GM12865 (cell line): ENCODE measurements at regions not wholly inside any gene's neighbourhood (a gene's known extent, or its start where the extent isn't known, plus 50 kb on each side); places are given as distances from the start of the nearest gene placed in this dataset.

Experiments used
- DNase-seq: peaks from one replicate; pipeline ENCODE4 v3.0.0; 2010; ENCODE audit warnings: low read depth
- H3K4me3 ChIP-seq: 2 replicates; pipeline ENCODE4 v1.5.1; 2011; ENCODE audit warnings: mild to moderate bottlenecking, low read depth, low read length, control low read depth
- CTCF ChIP-seq: IDR thresholded peaks from 2 replicates; pipeline ENCODE4 v1.5.1; 2011; ENCODE audit warnings: low read length, control low read depth, low read depth, inconsistent platforms; ENCODE audit not compliant: insufficient read depth; ENCODE audit errors: missing control alignments

- no peak for DNase-seq
- TF ChIP-seq CTCF = no peak
- no peak overlapping the region for H3K4me3 ChIP-seq
Measured at GRCh38 chr7:84297616-84298015, 103.0 kb upstream of the SEMA3A start.

DNA sequence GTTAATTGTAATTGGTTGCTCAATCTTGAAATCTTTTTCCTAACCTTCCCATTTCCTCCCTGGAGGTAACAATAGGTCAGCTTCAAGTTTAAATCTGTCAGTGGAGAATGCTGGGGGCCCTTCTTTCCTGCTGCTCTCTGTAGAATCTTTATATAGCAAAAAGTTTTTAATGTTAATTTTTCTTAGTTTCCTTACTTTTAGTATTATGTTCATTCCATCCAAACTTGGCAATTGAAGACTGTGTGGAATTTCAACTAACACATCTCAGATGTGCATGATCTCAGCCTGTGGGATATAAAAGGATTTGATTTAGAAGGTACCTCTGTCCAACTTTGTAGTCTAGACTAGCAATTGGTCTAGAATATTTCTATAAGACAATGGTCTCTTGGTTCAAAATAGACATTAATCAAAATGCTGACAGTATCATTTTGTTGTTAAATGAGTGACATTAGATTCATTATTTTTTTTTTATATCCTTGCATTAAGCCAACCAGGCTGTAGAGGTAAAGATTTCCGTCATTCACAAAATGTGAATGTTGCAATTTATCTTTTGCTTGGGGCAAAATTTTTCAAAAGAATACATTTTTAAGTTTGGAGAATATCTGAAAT is 100.4 kb upstream of the SEMA3A start:
- no peak for DNase-seq
- TF ChIP-seq CTCF = no peak
- no peak overlapping the region for H3K4me3 ChIP-seq

DNA sequence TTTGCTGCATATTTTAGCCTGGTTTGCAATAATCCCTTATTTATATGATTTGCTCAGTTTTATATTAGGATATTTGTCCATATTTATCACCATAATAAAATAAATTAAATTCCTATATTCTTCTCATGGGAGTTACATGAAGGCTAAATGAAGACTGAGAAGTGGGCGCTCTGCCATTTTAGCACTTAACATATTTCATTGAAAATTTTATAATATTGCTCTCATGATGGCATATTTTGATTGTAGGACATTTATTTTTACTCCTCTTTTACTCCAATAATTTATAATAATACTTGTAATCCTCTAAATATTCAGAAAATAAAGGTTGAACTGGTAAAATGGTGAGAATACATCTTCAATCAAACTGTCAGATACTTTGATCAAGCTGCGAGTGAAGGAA is 99.8 kb upstream of the SEMA3A start:
- H3K4me3 ChIP-seq = no peak overlapping the region
- no peak for DNase-seq
- no peak for TF ChIP-seq CTCF

DNA sequence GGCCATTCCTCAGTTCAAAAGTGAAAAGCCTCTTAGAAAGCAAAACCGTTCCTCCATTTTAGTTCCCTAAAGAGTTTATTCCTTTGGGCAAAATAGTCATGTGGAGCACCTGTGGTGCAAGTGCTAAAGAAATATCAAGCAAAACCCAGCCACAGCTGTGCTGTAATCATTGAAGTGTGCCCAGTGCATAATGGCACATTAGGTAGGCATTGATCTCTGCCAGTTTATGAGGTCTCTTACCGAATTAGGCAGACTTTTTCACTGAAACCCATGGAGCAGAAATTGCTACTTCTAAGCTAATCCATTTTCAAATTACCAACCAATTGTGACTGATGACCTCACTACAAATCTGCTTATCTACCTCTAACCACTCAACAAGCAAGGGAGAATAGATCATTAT is 97.2 kb upstream of the SEMA3A start:
- TF ChIP-seq CTCF = no peak
- no peak overlapping the region for H3K4me3 ChIP-seq
- DNase-seq = no peak

GRCh38 chr7:84283798-84284197 is 89.2 kb upstream of the SEMA3A start:
- no peak overlapping the region for H3K4me3 ChIP-seq
- DNase-seq = no peak
- no peak for TF ChIP-seq CTCF

DNA sequence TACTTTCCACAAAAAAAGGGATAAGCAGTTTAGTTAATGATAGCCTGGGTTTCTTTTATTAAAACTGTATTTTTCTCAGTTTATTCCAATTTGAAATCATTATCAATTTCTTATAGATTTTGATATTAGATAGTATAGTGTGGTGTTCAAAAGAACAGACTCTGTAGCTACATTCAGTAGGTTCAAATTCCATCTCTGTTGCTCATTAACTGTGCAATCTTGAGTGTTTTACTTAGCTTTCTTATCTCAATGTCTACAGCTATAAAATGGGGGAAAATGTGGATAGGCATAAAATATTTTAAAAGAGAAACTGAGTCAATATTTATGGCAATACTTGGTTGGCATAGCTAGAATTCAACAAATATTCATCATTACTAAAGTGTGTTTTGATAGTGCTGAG is 86.9 kb upstream of the SEMA3A start:
- no peak for DNase-seq
- TF ChIP-seq CTCF = no peak
- H3K4me3 ChIP-seq = no peak overlapping the region

- H3K4me3 ChIP-seq = no peak overlapping the region
- DNase-seq = no peak
- no peak for TF ChIP-seq CTCF
Measured at GRCh38 chr7:84277628-84278224, 83.1 kb upstream of the SEMA3A start.
